Lower leg skin (tissue), 3 donors: ENCODE measurements at regions not wholly inside any gene's neighbourhood (a gene's known extent, or its start where the extent isn't known, plus 50 kb on each side); places are given as distances from the start of the nearest gene placed in this dataset.

ENCODE experiments used
- CTCF ChIP-seq, 3 donors: fragments of 450-650 bp; IDR thresholded peaks; one replicate each; pipeline ENCODE4 v1.5.1; 2016; ENCODE audit warnings: antibody characterized with exemption in 3 of 3, mild to moderate bottlenecking in 3 of 3, moderate library complexity in 2 of 3
- POLR2A ChIP-seq, 2 donors: fragments of 450-650 bp; IDR thresholded peaks; one replicate each; pipeline ENCODE4 v1.6.1; 2016 to 2017; ENCODE audit warnings: antibody characterized with exemption in 2 of 2, mild to moderate bottlenecking in 1 of 2, moderate library complexity in 1 of 2

DNA sequence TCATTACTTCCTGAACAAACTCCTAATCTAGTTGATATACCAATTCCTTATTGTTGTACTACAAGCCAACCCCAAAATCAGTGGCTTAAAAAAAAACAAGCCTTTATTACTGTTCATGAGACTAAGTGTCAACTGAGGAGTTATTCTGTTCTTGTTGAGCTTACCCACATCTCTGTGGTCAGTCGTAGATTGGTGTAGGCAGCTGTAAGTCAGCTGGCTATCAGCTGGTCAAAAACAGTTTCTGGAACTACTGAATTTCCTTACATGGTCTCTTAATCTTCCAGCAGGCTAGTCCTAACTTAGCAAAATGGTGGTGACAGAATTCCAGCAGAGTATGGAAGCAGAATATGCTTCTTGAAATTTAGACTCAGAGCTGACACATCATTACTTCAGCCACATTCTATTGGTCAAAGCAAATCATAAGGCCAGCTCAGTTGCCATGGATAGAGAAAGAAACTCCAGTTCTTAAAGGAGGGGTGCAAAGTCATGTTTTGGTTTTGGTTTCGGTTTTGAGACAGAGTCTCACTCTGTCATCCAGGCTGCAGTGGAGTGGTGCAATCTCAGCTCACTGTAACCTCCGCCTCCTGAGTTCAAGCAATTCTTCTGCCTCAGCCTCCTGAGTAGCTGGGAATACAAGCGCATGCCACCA lies 386.1 kb upstream of the MPDZ start:
- TF ChIP-seq CTCF (IDR thresholded peaks at IDR 0.05) (no peak), POLR2A (IDR thresholded peaks at IDR 0.05) (no peak)
